GM21390 (cell line): ENCODE measurements at regions not wholly inside any gene's neighbourhood (a gene's known extent, or its start where the extent isn't known, plus 50 kb on each side); places are given as distances from the start of the nearest gene placed in this dataset.
"Not testable (repeated sequence)": the region's sequence is repeated elsewhere in the genome, so short reads cannot be mapped to it uniquely, and the experiment has no call there.

Experiments used
- ATAC-seq: cut with Tn5 transposase; IDR thresholded peaks from one replicate; pipeline ENCODE4 v1.9.1; 2021; ENCODE audit not compliant: unreplicated experiment

- no peak for ATAC-seq
Observed at GRCh38 chr13:75180805-75181455, 301.0 kb downstream of the TBC1D4 start.

- no peak for ATAC-seq
Observed at GRCh38 chr13:75178436-75178835, 303.5 kb downstream of the TBC1D4 start.

- ATAC-seq: no peak
Observed at GRCh38 chr13:75175575-75175974, 306.4 kb downstream of the TBC1D4 start.

GRCh38 chr13:75175097-75175496, 306.9 kb downstream of the TBC1D4 start:
- not testable (repeated sequence) for ATAC-seq

GRCh38 chr13:75174481-75174880, 307.5 kb downstream of the TBC1D4 start:
- no peak for ATAC-seq

- no peak for ATAC-seq
Observed at GRCh38 chr13:75173457-75174356, 308.3 kb downstream of the TBC1D4 start.

- no peak for ATAC-seq
Observed at GRCh38 chr13:75170311-75170710, 311.7 kb downstream of the TBC1D4 start.

GRCh38 chr13:75165543-75166230, 316.3 kb downstream of the TBC1D4 start:
- no peak for ATAC-seq

- ATAC-seq: no peak
Observed at GRCh38 chr13:75161804-75162203, 320.2 kb downstream of the TBC1D4 start.

- ATAC-seq: no peak
Observed at GRCh38 chr13:75160984-75161383, 321.0 kb downstream of the TBC1D4 start.

- ATAC-seq: no peak
Observed at GRCh38 chr13:75154331-75154730, 327.6 kb downstream of the TBC1D4 start.

- no peak for ATAC-seq
Observed at GRCh38 chr13:75153834-75154233, 328.1 kb downstream of the TBC1D4 start.

GRCh38 chr13:75153386-75153785, 328.6 kb downstream of the TBC1D4 start:
- ATAC-seq: no peak

- no peak for ATAC-seq
Observed at GRCh38 chr13:75151081-75151643, 330.8 kb downstream of the TBC1D4 start.

- no peak for ATAC-seq
Observed at GRCh38 chr13:75149776-75150175, 332.2 kb downstream of the TBC1D4 start.

GRCh38 chr13:75147946-75148345, 334.0 kb downstream of the TBC1D4 start:
- no peak for ATAC-seq

GRCh38 chr13:75146436-75146835, 335.5 kb downstream of the TBC1D4 start:
- no peak for ATAC-seq

GRCh38 chr13:75145927-75146326, 336.0 kb downstream of the TBC1D4 start:
- no peak for ATAC-seq

GRCh38 chr13:75139291-75139690, 342.7 kb downstream of the TBC1D4 start:
- ATAC-seq: no peak

GRCh38 chr13:75137911-75138571, 343.9 kb downstream of the TBC1D4 start:
- no peak for ATAC-seq

- no peak for ATAC-seq
Observed at GRCh38 chr13:75136151-75136550, 345.8 kb downstream of the TBC1D4 start.
